Mesenchymal stem cell (in vitro differentiated cells and primary cell): ENCODE measurements at regions not wholly inside any gene's neighbourhood (a gene's known extent, or its start where the extent isn't known, plus 50 kb on each side); places are given as distances from the start of the nearest gene placed in this dataset.

ENCODE experiments used
- DNase-seq: peaks from one replicate; pipeline ENCODE4 v3.0.0-alpha.2; 2013
- H2AFZ ChIP-seq: one replicate; pipeline ENCODE4 v1.6.1; 2013; ENCODE audit warnings: low read depth, mild to moderate bottlenecking, control low read depth, inconsistent platforms, low read length, moderate library complexity
- H2AK5ac ChIP-seq: 2 replicates; pipeline ENCODE4 v1.6.1; 2013; ENCODE audit warnings: low read length, moderate library complexity, mild to moderate bottlenecking, inconsistent platforms; ENCODE audit not compliant: severe bottlenecking
- H2BK120ac ChIP-seq: one replicate; pipeline ENCODE4 v1.6.1; 2013; ENCODE audit warnings: low read depth, mild to moderate bottlenecking, inconsistent platforms, low read length, moderate library complexity
- H2BK12ac ChIP-seq, 2 experiments: one replicate each; pipeline ENCODE4 v1.6.1; 2013; ENCODE audit warnings: inconsistent platforms in 2 of 2, low read length in 2 of 2, mild to moderate bottlenecking in 2 of 2, moderate library complexity in 2 of 2, control low read depth in 1 of 2
- H2BK15ac ChIP-seq: one replicate; pipeline ENCODE4 v1.6.1; 2013; ENCODE audit warnings: mild to moderate bottlenecking, low read depth, inconsistent platforms; ENCODE audit not compliant: poor library complexity, severe bottlenecking
- H2BK5ac ChIP-seq: 2 replicates; pipeline ENCODE4 v1.6.1; 2013; ENCODE audit warnings: low read depth, mild to moderate bottlenecking, low read length, control low read depth, inconsistent platforms; ENCODE audit not compliant: poor library complexity, severe bottlenecking
- H3K14ac ChIP-seq, 2 experiments: one replicate each; pipeline ENCODE4 v1.6.1; 2013; ENCODE audit warnings: inconsistent platforms in 2 of 2, low read length in 2 of 2, control low read depth in 1 of 2, mild to moderate bottlenecking in 1 of 2, moderate library complexity in 1 of 2
- H3K18ac ChIP-seq, 2 experiments: one replicate each; pipeline ENCODE4 v1.6.1; 2013; ENCODE audit warnings: inconsistent platforms in 2 of 2, low read length in 2 of 2, control low read depth in 1 of 2, low read depth in 1 of 2, mild to moderate bottlenecking in 1 of 2
- H3K23ac ChIP-seq, 2 experiments: one replicate each; pipeline ENCODE4 v1.6.1; 2013; ENCODE audit warnings: inconsistent platforms in 2 of 2, low read length in 2 of 2, mild to moderate bottlenecking in 2 of 2, moderate library complexity in 2 of 2, control low read depth in 1 of 2
- H3K27ac ChIP-seq: 2 replicates; pipeline ENCODE4 v1.5.1; 2013; ENCODE audit warnings: mild to moderate bottlenecking, moderate library complexity, low read length, control low read depth, inconsistent platforms; ENCODE audit not compliant: poor library complexity, severe bottlenecking
- H3K27me3 ChIP-seq, 2 experiments: 2 replicates each; pipeline versions ENCODE4 v1.6.1 to v1.7.0; 2013; ENCODE audit warnings: low read length in 2 of 2, mild to moderate bottlenecking in 2 of 2, moderate library complexity in 2 of 2, control low read depth in 1 of 2, inconsistent platforms in 1 of 2; ENCODE audit not compliant: control insufficient read depth in 1 of 2, insufficient read depth in 1 of 2
- H3K36me3 ChIP-seq, 2 experiments: 2 replicates each; pipeline versions ENCODE4 v1.6.1 to v1.7.0; 2013; ENCODE audit warnings: low read length in 2 of 2, control low read depth in 1 of 2, inconsistent platforms in 1 of 2, low read depth in 1 of 2, mild to moderate bottlenecking in 1 of 2; ENCODE audit not compliant: insufficient read depth in 2 of 2, control insufficient read depth in 1 of 2
- H3K4ac ChIP-seq, 2 experiments: one replicate each; pipeline ENCODE4 v1.6.1; 2013; ENCODE audit warnings: inconsistent platforms in 2 of 2, low read length in 2 of 2, mild to moderate bottlenecking in 2 of 2, moderate library complexity in 2 of 2, control low read depth in 1 of 2, low read depth in 1 of 2
- H3K4me1 ChIP-seq: 2 replicates; pipeline ENCODE4 v1.6.1; 2013; ENCODE audit warnings: low read depth, low read length, control low read depth; ENCODE audit not compliant: control insufficient read depth, insufficient read depth
- H3K4me2 ChIP-seq: 2 replicates; pipeline ENCODE4 v1.6.1; 2013; ENCODE audit warnings: low read length, mild to moderate bottlenecking, inconsistent platforms; ENCODE audit not compliant: poor library complexity, severe bottlenecking
- H3K4me3 ChIP-seq, 2 experiments: 2 replicates each; pipeline versions ENCODE4 v1.5.1 to v1.7.0; 2013; ENCODE audit warnings: low read length in 2 of 2, mild to moderate bottlenecking in 2 of 2, control low read depth in 1 of 2, low read depth in 1 of 2; ENCODE audit not compliant: insufficient read depth in 1 of 2
- H3K79me1 ChIP-seq: replicated peaks from 2 replicates; pipeline ENCODE4 v1.6.1; 2013; ENCODE audit warnings: mild to moderate bottlenecking, control low read depth, low read length, inconsistent platforms; ENCODE audit not compliant: poor library complexity, severe bottlenecking
- H3K9ac ChIP-seq: 2 replicates; pipeline ENCODE4 v1.7.0; 2013; ENCODE audit warnings: mild to moderate bottlenecking, low read length, moderate library complexity
- H3K9me3 ChIP-seq: 2 replicates; pipeline ENCODE4 v1.7.0; 2013; ENCODE audit warnings: mild to moderate bottlenecking, low read length; ENCODE audit not compliant: control insufficient read depth
- H4K8ac ChIP-seq: one replicate; pipeline ENCODE4 v1.6.1; 2013; ENCODE audit warnings: inconsistent platforms, mild to moderate bottlenecking, low read length, moderate library complexity
- H4K91ac ChIP-seq: one replicate; pipeline ENCODE4 v1.6.1; 2013; ENCODE audit warnings: mild to moderate bottlenecking, low read length, inconsistent platforms
- WGBS: methylation state at CpG from one replicate; pipeline ENCODE4 v1.1.7; 2013; ENCODE audit warnings: mixed read lengths; 5-methylcytosine and 5-hydroxymethylcytosine counted together

DNA sequence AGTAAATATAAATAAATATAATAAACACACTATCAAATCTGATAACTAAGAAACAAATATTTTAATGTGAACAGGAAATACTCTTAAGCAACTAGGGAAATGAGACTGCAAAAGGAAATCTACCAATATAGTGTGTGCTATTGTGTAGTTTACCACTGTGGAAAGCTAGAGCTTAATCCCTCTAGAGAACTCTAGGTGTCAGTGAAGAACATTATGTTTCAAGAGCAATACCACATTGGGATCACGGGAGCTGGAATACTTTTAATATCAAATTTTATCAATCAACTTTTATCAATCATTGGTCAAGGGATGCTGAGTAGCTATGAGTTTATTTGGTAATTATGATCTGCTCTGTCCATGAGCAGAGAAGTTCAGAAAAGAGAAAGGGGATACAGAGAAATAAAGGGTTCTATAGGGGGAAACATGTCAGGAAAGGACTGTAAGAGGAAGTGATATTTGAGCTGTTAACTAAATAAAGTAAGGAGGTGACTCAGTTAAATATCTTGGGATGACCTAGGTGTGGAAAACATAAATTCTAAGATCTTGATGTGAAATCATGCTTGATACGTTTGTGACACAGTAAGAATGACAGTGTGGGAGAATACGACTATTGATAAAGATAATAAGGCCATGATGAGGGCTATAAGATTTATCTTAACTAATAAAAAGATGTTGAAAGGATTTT is 762.2 kb upstream of the ALCAM start:
- H3K4me1 ChIP-seq = no peaks in the 10 kb centered on the region
- H3K9me3 ChIP-seq = no peaks in the 10 kb centered on the region
- no peaks in the 10 kb centered on the region for H3K36me3 ChIP-seq
- H3K23ac ChIP-seq = no peak overlapping the region
- H4K8ac ChIP-seq = no peak overlapping the region
- no peak overlapping the region for H2BK12ac ChIP-seq
- peak; percentile 33 for DNase-seq
- H2BK5ac ChIP-seq = no peak overlapping the region
- no peak overlapping the region for H3K27ac ChIP-seq
- H4K91ac ChIP-seq = no peak overlapping the region
- H3K4ac ChIP-seq = no peak overlapping the region
- WGBS = 100% methylated on average over 1 of the region's 3 CpGs
- H3K79me1 ChIP-seq = no peaks in the 10 kb centered on the region
- H2BK120ac ChIP-seq = no peak overlapping the region
- no peak overlapping the region for H2AK5ac ChIP-seq
- no peak overlapping the region for H3K14ac ChIP-seq
- peak overlapping the region; percentile 34 for H3K9ac ChIP-seq
- H3K18ac ChIP-seq = no peak overlapping the region
- H2AFZ ChIP-seq = no peak overlapping the region
- no peaks in the 10 kb centered on the region for H3K27me3 ChIP-seq
- no peak overlapping the region for H3K4me3 ChIP-seq
- H3K4me2 ChIP-seq = no peak overlapping the region
- no peak overlapping the region for H2BK15ac ChIP-seq

- no peaks in the 10 kb centered on the region for H3K4me1 ChIP-seq
- H3K4me3 ChIP-seq = no peak overlapping the region
- H3K9me3 ChIP-seq = no peaks in the 10 kb centered on the region
- no peak overlapping the region for H3K4ac ChIP-seq
- H3K27me3 ChIP-seq = no peaks in the 10 kb centered on the region
- H2AFZ ChIP-seq = no peak overlapping the region
- no peak overlapping the region for H4K91ac ChIP-seq
- no peak overlapping the region for H4K8ac ChIP-seq
- no peak overlapping the region for H2BK120ac ChIP-seq
- no peak overlapping the region for H2AK5ac ChIP-seq
- H3K27ac ChIP-seq = no peak overlapping the region
- H3K36me3 ChIP-seq = no peaks in the 10 kb centered on the region
- no peak overlapping the region for H2BK5ac ChIP-seq
- H3K14ac ChIP-seq = no peak overlapping the region
- H3K9ac ChIP-seq = no peak overlapping the region
- DNase-seq = no peak
- H2BK15ac ChIP-seq = no peak overlapping the region
- H3K18ac ChIP-seq = no peak overlapping the region
- no peak overlapping the region for H3K23ac ChIP-seq
- no peak overlapping the region for H2BK12ac ChIP-seq
- H3K4me2 ChIP-seq = no peak overlapping the region
- 85% methylated on average over 2 of the region's 2 CpGs for WGBS
- no peaks in the 10 kb centered on the region for H3K79me1 ChIP-seq
These were observed 759.9 kb upstream of the ALCAM start for GRCh38 chr3:104606812-104607211.

DNA sequence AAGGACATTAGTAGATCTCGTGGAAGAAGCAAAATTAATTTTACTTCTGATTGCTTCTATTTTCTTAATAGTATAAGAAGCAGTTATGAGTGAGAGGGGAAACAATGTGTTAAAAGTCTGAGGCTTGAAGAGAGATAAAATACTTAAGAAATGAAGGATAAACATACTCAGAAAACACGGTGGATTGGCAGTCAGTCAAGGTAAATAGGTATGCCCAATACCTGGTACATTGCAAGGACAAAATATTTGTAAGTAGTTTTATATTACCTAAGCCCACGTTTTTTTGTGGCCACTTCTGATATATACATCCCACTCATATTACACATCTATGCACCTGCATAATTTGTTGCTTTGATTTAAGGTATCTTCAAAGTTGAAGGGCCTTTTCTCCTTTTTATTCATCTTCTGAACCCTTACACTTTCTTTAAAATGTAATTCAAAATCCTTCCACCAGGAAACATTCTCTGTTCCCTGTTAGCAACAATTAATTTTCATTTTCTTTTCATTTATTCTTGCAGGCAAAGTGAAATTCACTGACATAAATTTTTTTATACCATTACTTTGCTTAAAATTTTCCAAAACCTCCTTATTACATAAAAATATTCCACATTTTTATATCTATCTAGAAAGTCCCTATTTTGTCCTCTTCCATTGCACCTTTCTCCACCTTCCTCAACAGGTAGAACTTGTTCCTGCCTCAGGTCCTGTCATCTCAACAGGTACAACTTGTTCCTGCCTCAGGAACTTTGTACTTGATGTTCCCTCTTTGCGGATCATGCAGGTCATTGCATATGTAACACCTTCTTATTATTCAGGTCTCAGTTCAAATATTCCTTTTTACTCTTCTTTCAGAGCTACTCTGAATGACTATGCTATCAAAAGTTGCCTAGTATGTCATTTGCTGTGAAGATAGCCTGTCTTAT is 755.7 kb upstream of the ALCAM start:
- no peak overlapping the region for H3K14ac ChIP-seq
- no peak overlapping the region for H3K4me2 ChIP-seq
- no peak overlapping the region for H3K23ac ChIP-seq
- H2BK5ac ChIP-seq = no peak overlapping the region
- H3K27me3 ChIP-seq = no peaks in the 10 kb centered on the region
- H3K4me1 ChIP-seq = no peaks in the 10 kb centered on the region
- no peak overlapping the region for H3K4ac ChIP-seq
- WGBS = 79% methylated on average over 3 of the region's 4 CpGs
- no peak overlapping the region for H2BK120ac ChIP-seq
- DNase-seq = no peak
- no peak overlapping the region for H2AK5ac ChIP-seq
- H3K9ac ChIP-seq = no peak overlapping the region
- H4K91ac ChIP-seq = no peak overlapping the region
- no peak overlapping the region for H2BK15ac ChIP-seq
- no peaks in the 10 kb centered on the region for H3K9me3 ChIP-seq
- no peak overlapping the region for H3K18ac ChIP-seq
- no peak overlapping the region for H3K4me3 ChIP-seq
- no peak overlapping the region for H2BK12ac ChIP-seq
- H2AFZ ChIP-seq = no peak overlapping the region
- H4K8ac ChIP-seq = no peak overlapping the region
- H3K79me1 ChIP-seq = no peaks in the 10 kb centered on the region
- no peaks in the 10 kb centered on the region for H3K36me3 ChIP-seq
- H3K27ac ChIP-seq = no peak overlapping the region

GRCh38 chr3:104612218-104612617 is 754.5 kb upstream of the ALCAM start:
- Histone ChIP-seq H4K8ac (no peak overlapping the region), H2BK120ac (no peak overlapping the region), H3K27ac (no peak overlapping the region), H3K9ac (no peak overlapping the region), H3K36me3 (no peaks in the 10 kb centered on the region), H2AFZ (no peak overlapping the region), H3K4me3 (no peak overlapping the region), H3K23ac (no peak overlapping the region), H4K91ac (no peak overlapping the region), H3K18ac (no peak overlapping the region), H2BK15ac (no peak overlapping the region), H3K27me3 (no peaks in the 10 kb centered on the region), H2BK12ac (no peak overlapping the region), H3K4me1 (no peaks in the 10 kb centered on the region), H3K79me1 (no peaks in the 10 kb centered on the region), H3K9me3 (no peaks in the 10 kb centered on the region), H2BK5ac (no peak overlapping the region), H3K14ac (no peak overlapping the region), H3K4ac (no peak overlapping the region), H2AK5ac (no peak overlapping the region), H3K4me2 (no peak overlapping the region)
- no peak for DNase-seq
